CMK (cell line): ENCODE measurements at regions not wholly inside any gene's neighbourhood (a gene's known extent, or its start where the extent isn't known, plus 50 kb on each side); places are given as distances from the start of the nearest gene placed in this dataset.
"Not testable (repeated sequence)": the region's sequence is repeated elsewhere in the genome, so short reads cannot be mapped to it uniquely, and the experiment has no call there.

ENCODE experiments used
- DNase-seq: peaks from one replicate; pipeline ENCODE4 v3.0.0-alpha.2; 2010; ENCODE audit warnings: low read depth

- no peak for DNase-seq
Observed at GRCh38 chr9:714675-715074, 126.8 kb upstream of the DMRT1 start.

GRCh38 chr9:715300-715699 lies 126.2 kb upstream of the DMRT1 start:
- no peak for DNase-seq

- no peak for DNase-seq
Observed at GRCh38 chr9:715743-716400, 125.6 kb upstream of the DMRT1 start.

GRCh38 chr9:717722-718121 lies 123.8 kb upstream of the DMRT1 start:
- no peak for DNase-seq

- no peak for DNase-seq
Observed at GRCh38 chr9:720239-720881, 121.1 kb upstream of the DMRT1 start.

GRCh38 chr9:722388-722980 lies 119.0 kb upstream of the DMRT1 start:
- DNase-seq, result no peak

GRCh38 chr9:724461-724860 lies 117.0 kb upstream of the DMRT1 start:
- not testable (repeated sequence) for DNase-seq

- no peak for DNase-seq
Observed at GRCh38 chr9:726005-726404, 115.5 kb upstream of the DMRT1 start.

- DNase-seq, result no peak
Observed at GRCh38 chr9:727767-728166, 113.7 kb upstream of the DMRT1 start.

GRCh38 chr9:728535-728934 lies 113.0 kb upstream of the DMRT1 start:
- no peak for DNase-seq

- DNase-seq, result no peak
Observed at GRCh38 chr9:731474-731873, 110.0 kb upstream of the DMRT1 start.

- no peak for DNase-seq
Observed at GRCh38 chr9:734831-735511, 106.5 kb upstream of the DMRT1 start.

GRCh38 chr9:737400-738120 lies 103.9 kb upstream of the DMRT1 start:
- DNase-seq, result no peak

- no peak for DNase-seq
Observed at GRCh38 chr9:738209-738915, 103.1 kb upstream of the DMRT1 start.

GRCh38 chr9:739362-739761 lies 102.1 kb upstream of the DMRT1 start:
- DNase-seq, result no peak

GRCh38 chr9:740221-740620 lies 101.3 kb upstream of the DMRT1 start:
- DNase-seq, result no peak

GRCh38 chr9:742104-742503 lies 99.4 kb upstream of the DMRT1 start:
- DNase-seq, result no peak

GRCh38 chr9:742914-743589 lies 98.4 kb upstream of the DMRT1 start:
- no peak for DNase-seq

GRCh38 chr9:744046-744712 lies 97.3 kb upstream of the DMRT1 start:
- no peak for DNase-seq

- DNase-seq, result no peak
Observed at GRCh38 chr9:744790-745484, 96.6 kb upstream of the DMRT1 start.
